ENCODE measurements at regions not wholly inside any gene's neighbourhood (a gene's known extent, or its start where the extent isn't known, plus 50 kb on each side); places are given as distances from the start of the nearest gene placed in this dataset.

DNA sequence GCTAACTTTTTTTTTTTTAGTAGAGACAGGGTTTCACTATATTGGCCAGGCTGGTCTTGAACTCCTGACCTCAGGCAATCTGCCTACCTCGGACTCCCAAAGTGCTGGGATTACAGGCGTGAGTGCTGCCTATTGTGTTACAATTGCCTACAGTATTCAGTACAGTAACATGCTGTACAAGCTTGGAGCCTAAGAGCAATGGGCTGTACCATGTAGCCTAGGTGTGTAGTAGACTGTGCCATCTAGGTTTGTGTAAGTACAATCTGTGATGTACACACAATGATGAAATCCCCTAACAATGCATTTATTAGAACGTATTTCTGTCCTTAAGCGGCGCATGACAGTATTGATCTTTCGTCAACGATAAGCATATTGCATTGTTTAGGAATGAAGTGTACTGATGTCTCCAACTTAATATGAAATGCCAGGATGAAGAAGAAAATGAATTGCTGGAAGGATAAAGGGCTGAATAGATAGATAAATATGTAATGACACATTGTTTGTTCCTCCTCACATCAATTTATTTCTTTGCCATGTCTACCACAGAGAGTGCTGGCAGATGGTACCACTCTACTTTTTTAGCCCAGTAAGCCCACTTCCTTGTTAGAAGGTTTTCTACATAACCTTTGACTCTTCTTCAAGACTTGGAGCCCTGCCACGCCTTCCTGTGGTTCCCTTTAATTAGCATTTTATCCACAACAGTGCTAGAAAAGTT, 467.5 kb downstream of the VRK1 start:
- TF ChIP-seq GABPA (IDR thresholded peaks at IDR 0.05; ENCODE audit: low read depth) (no peak), SPI1 (IDR thresholded peaks at IDR 0.05; ENCODE audit: borderline replicate concordance, low read depth) (no peak), POLR2AphosphoS5 (IDR thresholded peaks at IDR 0.05; ENCODE audit: low read depth) (no peak)
- TF ChIP-seq, protein P1, sequence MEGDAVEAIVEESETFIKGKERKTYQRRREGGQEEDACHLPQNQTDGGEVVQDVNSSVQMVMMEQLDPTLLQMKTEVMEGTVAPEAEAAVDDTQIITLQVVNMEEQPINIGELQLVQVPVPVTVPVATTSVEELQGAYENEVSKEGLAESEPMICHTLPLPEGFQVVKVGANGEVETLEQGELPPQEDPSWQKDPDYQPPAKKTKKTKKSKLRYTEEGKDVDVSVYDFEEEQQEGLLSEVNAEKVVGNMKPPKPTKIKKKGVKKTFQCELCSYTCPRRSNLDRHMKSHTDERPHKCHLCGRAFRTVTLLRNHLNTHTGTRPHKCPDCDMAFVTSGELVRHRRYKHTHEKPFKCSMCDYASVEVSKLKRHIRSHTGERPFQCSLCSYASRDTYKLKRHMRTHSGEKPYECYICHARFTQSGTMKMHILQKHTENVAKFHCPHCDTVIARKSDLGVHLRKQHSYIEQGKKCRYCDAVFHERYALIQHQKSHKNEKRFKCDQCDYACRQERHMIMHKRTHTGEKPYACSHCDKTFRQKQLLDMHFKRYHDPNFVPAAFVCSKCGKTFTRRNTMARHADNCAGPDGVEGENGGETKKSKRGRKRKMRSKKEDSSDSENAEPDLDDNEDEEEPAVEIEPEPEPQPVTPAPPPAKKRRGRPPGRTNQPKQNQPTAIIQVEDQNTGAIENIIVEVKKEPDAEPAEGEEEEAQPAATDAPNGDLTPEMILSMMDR (IDR thresholded peaks at IDR 0.05; ENCODE audit: insufficient read depth, low read length), result no peak
- H3K27ac ChIP-seq (replicated peaks), result no peak overlapping the region
- H3K27me3 ChIP-seq (ENCODE audit: insufficient read depth, poor library complexity, severe bottlenecking), result peaks cover 2% of the 10 kb centered on the region
- DNase-seq (ENCODE audit: low read depth in 1 of 2, low spot score in 1 of 2), result no peak
- H3K4me3 ChIP-seq (replicated peaks; ENCODE audit: insufficient read depth, low read length), result no peak overlapping the region

DNA sequence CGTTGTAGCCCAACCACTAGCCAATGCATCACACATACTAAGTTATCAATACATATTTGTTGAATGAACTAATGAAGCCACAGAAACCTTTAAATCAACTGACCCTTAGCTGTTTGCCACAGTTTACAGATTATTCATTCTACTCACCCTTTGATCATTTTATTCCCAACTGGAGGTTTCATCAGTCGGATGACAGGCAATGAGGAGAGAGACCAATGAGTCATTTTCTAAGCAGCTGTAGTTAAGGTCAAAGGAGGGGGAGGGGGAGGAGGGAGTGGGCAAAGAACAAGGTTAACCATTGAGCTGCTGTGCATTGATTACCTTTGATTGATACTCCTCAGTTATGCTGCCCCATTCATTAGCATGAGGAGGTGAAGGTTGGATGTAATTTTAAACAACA, 469.5 kb downstream of the VRK1 start:
- no peak overlapping the region for H3K27ac ChIP-seq (replicated peaks)
- H3K27me3 ChIP-seq (ENCODE audit: insufficient read depth, poor library complexity, severe bottlenecking), result peaks cover 2% of the 10 kb centered on the region
- DNase-seq (ENCODE audit: low read depth in 1 of 2, low spot score in 1 of 2), result no peak
- TF ChIP-seq GABPA (IDR thresholded peaks at IDR 0.05; ENCODE audit: low read depth) (no peak), SPI1 (IDR thresholded peaks at IDR 0.05; ENCODE audit: borderline replicate concordance, low read depth) (no peak), POLR2AphosphoS5 (IDR thresholded peaks at IDR 0.05; ENCODE audit: low read depth) (no peak)
- TF ChIP-seq, protein P1 (IDR thresholded peaks at IDR 0.05; ENCODE audit: insufficient read depth, low read length), result no peak
- TF ChIP-seq, protein P2, sequence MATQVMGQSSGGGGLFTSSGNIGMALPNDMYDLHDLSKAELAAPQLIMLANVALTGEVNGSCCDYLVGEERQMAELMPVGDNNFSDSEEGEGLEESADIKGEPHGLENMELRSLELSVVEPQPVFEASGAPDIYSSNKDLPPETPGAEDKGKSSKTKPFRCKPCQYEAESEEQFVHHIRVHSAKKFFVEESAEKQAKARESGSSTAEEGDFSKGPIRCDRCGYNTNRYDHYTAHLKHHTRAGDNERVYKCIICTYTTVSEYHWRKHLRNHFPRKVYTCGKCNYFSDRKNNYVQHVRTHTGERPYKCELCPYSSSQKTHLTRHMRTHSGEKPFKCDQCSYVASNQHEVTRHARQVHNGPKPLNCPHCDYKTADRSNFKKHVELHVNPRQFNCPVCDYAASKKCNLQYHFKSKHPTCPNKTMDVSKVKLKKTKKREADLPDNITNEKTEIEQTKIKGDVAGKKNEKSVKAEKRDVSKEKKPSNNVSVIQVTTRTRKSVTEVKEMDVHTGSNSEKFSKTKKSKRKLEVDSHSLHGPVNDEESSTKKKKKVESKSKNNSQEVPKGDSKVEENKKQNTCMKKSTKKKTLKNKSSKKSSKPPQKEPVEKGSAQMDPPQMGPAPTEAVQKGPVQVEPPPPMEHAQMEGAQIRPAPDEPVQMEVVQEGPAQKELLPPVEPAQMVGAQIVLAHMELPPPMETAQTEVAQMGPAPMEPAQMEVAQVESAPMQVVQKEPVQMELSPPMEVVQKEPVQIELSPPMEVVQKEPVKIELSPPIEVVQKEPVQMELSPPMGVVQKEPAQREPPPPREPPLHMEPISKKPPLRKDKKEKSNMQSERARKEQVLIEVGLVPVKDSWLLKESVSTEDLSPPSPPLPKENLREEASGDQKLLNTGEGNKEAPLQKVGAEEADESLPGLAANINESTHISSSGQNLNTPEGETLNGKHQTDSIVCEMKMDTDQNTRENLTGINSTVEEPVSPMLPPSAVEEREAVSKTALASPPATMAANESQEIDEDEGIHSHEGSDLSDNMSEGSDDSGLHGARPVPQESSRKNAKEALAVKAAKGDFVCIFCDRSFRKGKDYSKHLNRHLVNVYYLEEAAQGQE (IDR thresholded peaks at IDR 0.05; ENCODE audit: insufficient replicate concordance, low read depth), result no peak
- H3K4me3 ChIP-seq (replicated peaks; ENCODE audit: insufficient read depth, low read length), result no peak overlapping the region

DNA sequence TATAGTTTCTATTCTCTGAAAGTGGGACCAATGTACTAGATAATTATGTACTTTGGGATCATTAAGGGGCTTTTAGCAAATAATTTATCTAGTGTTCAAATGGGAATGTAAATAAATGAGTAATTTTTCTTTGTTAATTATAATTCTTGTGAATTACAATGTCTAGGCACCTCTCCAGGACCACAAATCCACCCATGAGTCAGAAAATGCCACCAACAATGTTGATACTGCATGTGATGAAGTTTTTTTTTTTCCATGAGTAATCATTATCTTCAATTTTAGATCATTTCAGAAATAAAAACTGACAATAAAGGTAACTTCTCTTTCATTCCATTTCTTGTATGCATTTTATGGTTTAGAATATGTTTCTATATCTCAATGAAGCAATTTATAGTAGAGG, 470.3 kb downstream of the VRK1 start:
- no peak overlapping the region for H3K4me3 ChIP-seq (replicated peaks; ENCODE audit: insufficient read depth, low read length)
- TF ChIP-seq SPI1 (IDR thresholded peaks at IDR 0.05; ENCODE audit: borderline replicate concordance, low read depth), result no peak
- no peak overlapping the region for H3K27ac ChIP-seq (replicated peaks)
- no peak for DNase-seq (ENCODE audit: low read depth in 1 of 2, low spot score in 1 of 2)
- peaks cover 2% of the 10 kb centered on the region for H3K27me3 ChIP-seq (ENCODE audit: insufficient read depth, poor library complexity, severe bottlenecking)

DNA sequence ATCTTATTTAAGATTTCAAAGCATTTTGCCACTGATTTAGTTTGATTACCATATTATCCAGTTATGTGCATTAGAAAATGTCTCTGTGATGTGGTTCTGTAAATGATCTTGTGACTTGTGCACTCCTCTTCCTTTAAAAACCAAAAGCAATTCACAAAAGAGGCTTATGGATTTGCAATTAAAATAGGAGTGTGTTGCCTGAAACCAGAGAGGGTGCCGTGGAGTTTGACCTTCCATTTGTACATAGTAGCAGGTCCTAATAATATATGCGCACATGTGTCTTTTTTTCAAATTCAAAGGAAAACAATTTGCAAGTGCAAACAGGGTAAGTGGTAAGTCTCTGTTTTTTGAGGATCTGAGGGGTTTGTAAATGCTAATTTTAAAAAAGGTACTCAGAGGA, 470.9 kb downstream of the VRK1 start:
- Histone ChIP-seq H3K27me3 (ENCODE audit: insufficient read depth, poor library complexity, severe bottlenecking) (peaks cover 2% of the 10 kb centered on the region), H3K27ac (replicated peaks) (no peak overlapping the region), H3K4me3 (replicated peaks; ENCODE audit: insufficient read depth, low read length) (no peak overlapping the region)
- DNase-seq (ENCODE audit: low read depth in 1 of 2, low spot score in 1 of 2), result no peak
- TF ChIP-seq POLR2AphosphoS5 (IDR thresholded peaks at IDR 0.05; ENCODE audit: low read depth) (no peak), SPI1 (IDR thresholded peaks at IDR 0.05; ENCODE audit: borderline replicate concordance, low read depth) (no peak), GABPA (IDR thresholded peaks at IDR 0.05; ENCODE audit: low read depth) (no peak)
- TF ChIP-seq, protein P1 (IDR thresholded peaks at IDR 0.05; ENCODE audit: insufficient read depth, low read length), result no peak
- TF ChIP-seq, protein P2 (IDR thresholded peaks at IDR 0.05; ENCODE audit: insufficient replicate concordance, low read depth), result no peak
